ENCODE measurements at regions not wholly inside any gene's neighbourhood (a gene's known extent, or its start where the extent isn't known, plus 50 kb on each side); places are given as distances from the start of the nearest gene placed in this dataset.

DNA sequence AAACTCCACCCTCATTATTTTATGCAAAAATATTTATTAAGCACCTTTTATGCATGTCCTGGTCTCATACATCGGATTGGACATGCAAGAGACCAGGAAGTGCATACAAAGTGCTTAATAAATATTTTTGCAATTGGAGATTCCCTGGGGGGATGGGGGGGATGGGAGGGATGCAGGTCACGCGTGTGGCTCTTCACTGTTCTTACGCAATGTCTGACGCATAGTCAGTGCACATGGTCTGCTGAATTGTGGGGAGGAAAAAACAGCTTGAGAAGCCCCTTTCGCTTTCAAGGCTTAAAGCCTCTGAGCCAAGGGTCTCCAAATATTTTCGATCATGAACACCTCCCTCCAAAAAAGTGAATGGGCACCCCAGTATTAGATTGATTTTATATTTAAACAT lies 96.7 kb upstream of the XYLT1 start:
- Histone ChIP-seq H3K27me3 (peaks cover 0 to 5% (median 1%) of the 10 kb centered on the region in 4 donors), H3K36me3 (no peaks in the 10 kb centered on the region), H3K4me3 (no peak overlapping the region), H3K9me3 (no peaks in the 10 kb centered on the region), H3K4me1 (no peaks in the 10 kb centered on the region), H3K27ac (replicated peaks in 1 of 4) (no peak overlapping the region)
- intact Hi-C loops (cut with DNase I), result no loop called here
- DNase-seq (ENCODE audit: extremely low spot score), result no peak
- no peak for TF ChIP-seq POLR2A (IDR thresholded peaks at IDR 0.05; ENCODE audit: low read depth)
- WGBS, result 88% methylated on average over 7 of the region's 7 CpGs

- H3K4me1 ChIP-seq, result no peaks in the 10 kb centered on the region
- intact Hi-C loops (cut with DNase I), result no loop called here
- H3K27ac ChIP-seq (replicated peaks in 1 of 4), result no peak overlapping the region
- DNase-seq (ENCODE audit: extremely low spot score), result no peak
- 92% methylated on average over 6 of the region's 6 CpGs for WGBS
- peaks cover 0 to 11% (median 1%) of the 10 kb centered on the region in 4 donors for H3K27me3 ChIP-seq
- H3K4me3 ChIP-seq, result no peak overlapping the region
- no peaks in the 10 kb centered on the region for H3K9me3 ChIP-seq
- no peaks in the 10 kb centered on the region for H3K36me3 ChIP-seq
- TF ChIP-seq, protein P1, sequence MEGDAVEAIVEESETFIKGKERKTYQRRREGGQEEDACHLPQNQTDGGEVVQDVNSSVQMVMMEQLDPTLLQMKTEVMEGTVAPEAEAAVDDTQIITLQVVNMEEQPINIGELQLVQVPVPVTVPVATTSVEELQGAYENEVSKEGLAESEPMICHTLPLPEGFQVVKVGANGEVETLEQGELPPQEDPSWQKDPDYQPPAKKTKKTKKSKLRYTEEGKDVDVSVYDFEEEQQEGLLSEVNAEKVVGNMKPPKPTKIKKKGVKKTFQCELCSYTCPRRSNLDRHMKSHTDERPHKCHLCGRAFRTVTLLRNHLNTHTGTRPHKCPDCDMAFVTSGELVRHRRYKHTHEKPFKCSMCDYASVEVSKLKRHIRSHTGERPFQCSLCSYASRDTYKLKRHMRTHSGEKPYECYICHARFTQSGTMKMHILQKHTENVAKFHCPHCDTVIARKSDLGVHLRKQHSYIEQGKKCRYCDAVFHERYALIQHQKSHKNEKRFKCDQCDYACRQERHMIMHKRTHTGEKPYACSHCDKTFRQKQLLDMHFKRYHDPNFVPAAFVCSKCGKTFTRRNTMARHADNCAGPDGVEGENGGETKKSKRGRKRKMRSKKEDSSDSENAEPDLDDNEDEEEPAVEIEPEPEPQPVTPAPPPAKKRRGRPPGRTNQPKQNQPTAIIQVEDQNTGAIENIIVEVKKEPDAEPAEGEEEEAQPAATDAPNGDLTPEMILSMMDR (IDR thresholded peaks at IDR 0.05), result no peak
- TF ChIP-seq POLR2A (IDR thresholded peaks at IDR 0.05; ENCODE audit: low read depth), result no peak
- no peak for TF ChIP-seq EP300 (IDR thresholded peaks at IDR 0.05)
- TF ChIP-seq POLR2AphosphoS5 (IDR thresholded peaks at IDR 0.05), result no peak
Observed at GRCh38 chr16:17566656-17567450, 96.1 kb upstream of the XYLT1 start.

DNA sequence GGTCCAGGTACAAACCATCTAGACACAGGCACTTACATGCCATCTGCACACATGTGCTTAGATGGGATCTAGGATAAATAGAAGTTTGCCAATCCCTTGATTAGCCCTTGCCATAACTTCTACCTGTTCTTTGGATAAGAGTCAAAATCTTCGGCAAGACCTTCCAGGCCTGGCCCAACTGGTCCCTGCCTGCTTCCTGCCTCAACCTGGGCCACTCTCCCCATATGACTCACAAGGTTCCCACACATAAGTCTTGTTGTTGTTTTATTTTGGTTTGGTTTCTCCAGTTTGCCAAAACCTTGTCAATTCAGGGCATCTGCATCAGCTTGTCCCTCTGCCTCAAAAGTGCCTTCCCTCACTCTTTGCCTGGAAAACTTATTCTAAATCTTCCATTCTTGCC lies 95.3 kb upstream of the XYLT1 start:
- no peak overlapping the region for H3K4me3 ChIP-seq
- H3K9me3 ChIP-seq, result no peaks in the 10 kb centered on the region
- H3K36me3 ChIP-seq, result no peaks in the 10 kb centered on the region
- TF ChIP-seq EP300 (IDR thresholded peaks at IDR 0.05) (no peak), POLR2AphosphoS5 (IDR thresholded peaks at IDR 0.05) (no peak)
- no peaks in the 10 kb centered on the region for H3K4me1 ChIP-seq
- H3K27me3 ChIP-seq, result peaks cover 0 to 18% (median 1%) of the 10 kb centered on the region in 4 donors
- intact Hi-C loops (cut with DNase I), result no loop called here
- WGBS, result 100% methylated on average over 1 of the region's 1 CpG
- no peak overlapping the region for H3K27ac ChIP-seq (replicated peaks in 1 of 4)
- DNase-seq (ENCODE audit: extremely low spot score), result no peak

GRCh38 chr16:17565605-17566004 lies 94.8 kb upstream of the XYLT1 start:
- no peaks in the 10 kb centered on the region for H3K4me1 ChIP-seq
- no peaks in the 10 kb centered on the region for H3K36me3 ChIP-seq
- WGBS, result 98% methylated on average over 3 of the region's 3 CpGs
- no peak for DNase-seq (ENCODE audit: extremely low spot score)
- intact Hi-C loops (cut with DNase I), result no loop called here
- no peak overlapping the region for H3K27ac ChIP-seq (replicated peaks in 1 of 4)
- peaks cover 0 to 18% (median 1%) of the 10 kb centered on the region in 4 donors for H3K27me3 ChIP-seq
- H3K9me3 ChIP-seq, result no peaks in the 10 kb centered on the region
- TF ChIP-seq POLR2A (IDR thresholded peaks at IDR 0.05; ENCODE audit: low read depth) (no peak), EP300 (IDR thresholded peaks at IDR 0.05) (no peak), POLR2AphosphoS5 (IDR thresholded peaks at IDR 0.05) (no peak)
- TF ChIP-seq, protein P1 (IDR thresholded peaks at IDR 0.05), result no peak
- no peak overlapping the region for H3K4me3 ChIP-seq

- H3K4me3 ChIP-seq, result no peak overlapping the region
- peaks cover 0 to 18% (median 1%) of the 10 kb centered on the region in 4 donors for H3K27me3 ChIP-seq
- 79% methylated on average over 6 of the region's 6 CpGs for whole genome bisulfite sequencing
- TF ChIP-seq POLR2AphosphoS5 (IDR thresholded peaks at IDR 0.05), result no peak
- H3K36me3 ChIP-seq, result no peaks in the 10 kb centered on the region
- no peaks in the 10 kb centered on the region for H3K9me3 ChIP-seq
- no peak for DNase-seq (ENCODE audit: extremely low spot score)
- intact Hi-C loops (cut with DNase I), result no loop called here
- H3K27ac ChIP-seq (replicated peaks in 1 of 4), result no peak overlapping the region
- no peaks in the 10 kb centered on the region for H3K4me1 ChIP-seq
Observed at GRCh38 chr16:17564856-17565255, 94.1 kb upstream of the XYLT1 start.

- no peak overlapping the region for H3K4me3 ChIP-seq
- H3K4me1 ChIP-seq, result no peaks in the 10 kb centered on the region
- DNase-seq (ENCODE audit: extremely low spot score), result no peak
- intact Hi-C loops (cut with DNase I), result no loop called here
- H3K27ac ChIP-seq (replicated peaks in 1 of 4), result no peak overlapping the region
- TF ChIP-seq EP300 (IDR thresholded peaks at IDR 0.05) (no peak), POLR2AphosphoS5 (IDR thresholded peaks at IDR 0.05) (no peak), POLR2A (IDR thresholded peaks at IDR 0.05; ENCODE audit: low read depth) (no peak)
- TF ChIP-seq, protein P1 (IDR thresholded peaks at IDR 0.05), result no peak
- H3K27me3 ChIP-seq, result peaks cover 0 to 18% (median 1%) of the 10 kb centered on the region in 4 donors
- no peaks in the 10 kb centered on the region for H3K9me3 ChIP-seq
- 83% methylated on average over 8 of the region's 8 CpGs for WGBS
- no peaks in the 10 kb centered on the region for H3K36me3 ChIP-seq
Observed at GRCh38 chr16:17563323-17564091, 92.7 kb upstream of the XYLT1 start.
